IMR-90 (cell line): ENCODE measurements at regions not wholly inside any gene's neighbourhood (a gene's known extent, or its start where the extent isn't known, plus 50 kb on each side); places are given as distances from the start of the nearest gene placed in this dataset.

Experiments used
- ATAC-seq: fragments of 200-7000 bp; cut with Tn5 transposase; 2 replicates; pipeline ENCODE4 v1.9.1; 2020; ENCODE audit warnings: low read depth, mild to moderate bottlenecking, moderate library complexity
- BruUV-seq: library from RNA; stranded (reverse); fragments of 400-500 nt; replicated peaks from 2 replicates; lab custom pipeline; 2021; lab: Mats Ljungman, UMichigan
- CTCF ChIA-PET: fragments of 300-600 bp; formaldehyde crosslinking; extraction: SDS; loops from one replicate; lab custom pipeline; 2021; ENCODE audit warnings: antibody characterized with exemption; lab: Yijun Ruan, JAX
- POLR2A ChIA-PET: fragments of 300-600 bp; sonication (Branson Sonifier 250); formaldehyde crosslinking; loops from one replicate; lab custom pipeline; 2022; ENCODE audit warnings: antibody characterized with exemption; ENCODE audit not compliant: unreplicated experiment; lab: Charles Lee
- DNase-seq: peaks from one replicate; pipeline ENCODE4 v3.0.0; 2013
- H2AFZ ChIP-seq: replicated peaks from 2 replicates; pipeline ENCODE3; 2013; ENCODE audit warnings: low read length, mild to moderate bottlenecking; ENCODE audit not compliant: poor library complexity
- H2AK5ac ChIP-seq: 2 replicates; pipeline ENCODE4 v1.6.1; 2013; ENCODE audit warnings: low read depth, low read length, inconsistent platforms
- H2AK9ac ChIP-seq: replicated peaks from 2 replicates; pipeline ENCODE3; 2013; ENCODE audit warnings: mild to moderate bottlenecking, low read depth, low read length, moderate library complexity; ENCODE audit not compliant: poor library complexity
- H2BK120ac ChIP-seq: 2 replicates; pipeline ENCODE4 v1.6.1; 2013; ENCODE audit warnings: low read depth, low read length, inconsistent platforms
- H2BK15ac ChIP-seq: 3 replicates; pipeline ENCODE4 v1.6.1; 2013; ENCODE audit warnings: low read depth, low read length, inconsistent platforms
- H2BK20ac ChIP-seq: 2 replicates; pipeline ENCODE4 v1.6.1; 2013; ENCODE audit warnings: low read depth, mild to moderate bottlenecking, inconsistent platforms, low read length, moderate library complexity
- H2BK5ac ChIP-seq: 2 replicates; pipeline ENCODE4 v1.6.1; 2013; ENCODE audit warnings: mild to moderate bottlenecking, low read depth, low read length, inconsistent platforms; ENCODE audit not compliant: poor library complexity, severe bottlenecking
- H3K14ac ChIP-seq: replicated peaks from 2 replicates; pipeline ENCODE4 v1.6.1; 2013; ENCODE audit warnings: low read depth, low read length, inconsistent platforms
- H3K18ac ChIP-seq: 2 replicates; pipeline ENCODE4 v1.6.1; 2013; ENCODE audit warnings: low read depth, low read length, control low read depth
- H3K23ac ChIP-seq: 2 replicates; pipeline ENCODE4 v1.6.1; 2013; ENCODE audit warnings: low read depth, low read length, inconsistent platforms
- H3K27ac ChIP-seq: 2 replicates; pipeline ENCODE4 v1.5.1; 2013; ENCODE audit warnings: mild to moderate bottlenecking, control low read depth, low read length; ENCODE audit not compliant: insufficient read depth
- H3K27me3 ChIP-seq: 2 replicates; pipeline ENCODE4 v1.6.1; 2013; ENCODE audit warnings: low read length; ENCODE audit not compliant: control insufficient read depth, insufficient read depth
- H3K36me3 ChIP-seq: 2 replicates; pipeline ENCODE4 v1.6.1; 2013; ENCODE audit warnings: low read length, mixed read lengths; ENCODE audit not compliant: control insufficient read depth, insufficient read depth
- H3K4ac ChIP-seq: 2 replicates; pipeline ENCODE4 v1.6.1; 2013; ENCODE audit warnings: low read depth, low read length, inconsistent platforms
- H3K4me1 ChIP-seq: 2 replicates; pipeline ENCODE4 v1.6.1; 2013; ENCODE audit warnings: low read length, mixed read lengths; ENCODE audit not compliant: control insufficient read depth, insufficient read depth
- H3K4me2 ChIP-seq: 2 replicates; pipeline ENCODE4 v1.6.1; 2013; ENCODE audit warnings: low read depth, mild to moderate bottlenecking, control low read depth, low read length, moderate library complexity
- H3K4me3 ChIP-seq: 2 replicates; pipeline ENCODE4 v1.5.1; 2013; ENCODE audit warnings: low read depth, mild to moderate bottlenecking, control low read depth, low read length, moderate library complexity; ENCODE audit not compliant: insufficient read depth
- H3K56ac ChIP-seq: 2 replicates; pipeline ENCODE4 v1.6.1; 2013; ENCODE audit warnings: low read length, inconsistent platforms; ENCODE audit not compliant: insufficient read depth; ENCODE audit errors: extremely low read depth
- H3K79me1 ChIP-seq, 2 experiments: 2 replicates each; pipeline ENCODE4 v1.6.1; 2013; ENCODE audit warnings: low read length in 2 of 2, inconsistent platforms in 1 of 2, low read depth in 1 of 2
- H3K9ac ChIP-seq: 2 replicates; pipeline ENCODE4 v1.6.1; 2013; ENCODE audit warnings: low read depth, low read length, control low read depth
- H3K9me1 ChIP-seq: 2 replicates; pipeline ENCODE4 v1.6.1; 2013; ENCODE audit warnings: low read length, inconsistent platforms; ENCODE audit not compliant: insufficient read depth
- H3K9me3 ChIP-seq: 2 replicates; pipeline ENCODE4 v1.6.1; 2013; ENCODE audit warnings: low read length; ENCODE audit not compliant: control insufficient read depth, insufficient read depth
- H4K20me1 ChIP-seq: 2 replicates; pipeline ENCODE4 v1.6.1; 2013; ENCODE audit warnings: low read length, inconsistent platforms; ENCODE audit not compliant: insufficient read depth
- H4K5ac ChIP-seq: 2 replicates; pipeline ENCODE4 v1.6.1; 2013; ENCODE audit warnings: mild to moderate bottlenecking, low read depth, low read length, control low read depth
- H4K8ac ChIP-seq, 2 experiments: 2 replicates each; pipeline ENCODE4 v1.6.1; 2013; ENCODE audit warnings: low read depth in 2 of 2, low read length in 2 of 2, control low read depth in 1 of 2, inconsistent platforms in 1 of 2
- H4K91ac ChIP-seq: 2 replicates; pipeline ENCODE4 v1.6.1; 2013; ENCODE audit warnings: low read depth, low read length, inconsistent platforms; ENCODE audit not compliant: insufficient read depth
- CTCF ChIP-seq: conservative IDR thresholded peaks from 2 replicates; pipeline ENCODE4 v1.5.1; 2012; ENCODE audit warnings: mild to moderate bottlenecking, low read depth, low read length, improper control_type of control experiment
- ELK1 ChIP-seq: fragments of 150-350 bp; IDR thresholded peaks from 2 replicates; pipeline ENCODE4 v1.6.1; 2016; ENCODE audit warnings: low read depth, mild to moderate bottlenecking, low read length, moderate library complexity, borderline replicate concordance
- MAFK ChIP-seq: IDR thresholded peaks from 2 replicates; pipeline ENCODE4 v1.6.1; 2012; ENCODE audit warnings: low read depth, low read length, improper control_type of control experiment
- MAZ ChIP-seq: IDR thresholded peaks from 2 replicates; pipeline ENCODE4 v1.6.1; 2012; ENCODE audit warnings: low read depth, mild to moderate bottlenecking, low read length, improper control_type of control experiment, moderate library complexity, borderline replicate concordance
- MXI1 ChIP-seq: IDR thresholded peaks from 2 replicates; pipeline ENCODE4 v1.6.1; 2012; ENCODE audit warnings: low read depth, mild to moderate bottlenecking, low read length, moderate library complexity, borderline replicate concordance
- POLR2A ChIP-seq: IDR thresholded peaks from 2 replicates; pipeline ENCODE4 v1.6.1; 2012; ENCODE audit warnings: mild to moderate bottlenecking, low read depth, low read length
- RAD21 ChIP-seq: IDR thresholded peaks from 2 replicates; pipeline ENCODE4 v1.6.1; 2012; ENCODE audit warnings: low read length, improper control_type of control experiment
- RFX5 ChIP-seq: IDR thresholded peaks from 2 replicates; pipeline ENCODE4 v1.8.0; 2012; ENCODE audit warnings: low read depth, mild to moderate bottlenecking, low read length, moderate library complexity
- SMC3 ChIP-seq: fragments of 150-350 bp; IDR thresholded peaks from 2 replicates; pipeline ENCODE4 v1.6.1; 2016; ENCODE audit warnings: low read depth, mild to moderate bottlenecking, antibody characterized with exemption, low read length, moderate library complexity
- dilution Hi-C: fragments of 300-500 bp; cut with HindIII; formaldehyde crosslinking; loops from one replicate; pipeline ENCODE4 v1.14.3; 2018; ENCODE audit warnings: low sequenced_read_pairs; ENCODE audit not compliant: unreplicated experiment
- in situ Hi-C: fragments of 300-500 bp; cut with MboI; formaldehyde crosslinking; loops from 3 replicates; pipeline ENCODE4 v1.14.3; 2019; ENCODE audit warnings: low sequenced_read_pairs, inconsistent platforms, mixed read lengths
- intact Hi-C: fragments of 100-400 bp; cut with micrococcal nuclease; formaldehyde crosslinking; loops from 2 replicates; pipeline ENCODE4 v1.10.0; 2022

- ATAC-seq, result no peak
- Histone ChIP-seq H4K91ac (no peak overlapping the region), H3K79me1 (no peaks in the 10 kb centered on the region), H2AK9ac (no peak overlapping the region), H2BK20ac (no peak overlapping the region), H3K27ac (no peak overlapping the region), H2AK5ac (no peak overlapping the region), H2BK15ac (no peak overlapping the region), H3K9me1 (no peaks in the 10 kb centered on the region), H3K23ac (no peak overlapping the region), H4K8ac (no peak overlapping the region), H2AFZ (no peak overlapping the region), H3K4me1 (no peaks in the 10 kb centered on the region), H3K4me3 (no peak overlapping the region), H3K14ac (no peak overlapping the region), H3K56ac (no peak overlapping the region), H3K4ac (no peak overlapping the region), H4K5ac (no peak overlapping the region), H3K9ac (no peak overlapping the region), H3K27me3 (no peaks in the 10 kb centered on the region), H4K20me1 (no peaks in the 10 kb centered on the region), H2BK5ac (no peak overlapping the region), H3K18ac (no peak overlapping the region), H2BK120ac (no peak overlapping the region), H3K36me3 (no peaks in the 10 kb centered on the region), H3K4me2 (no peak overlapping the region), H3K9me3 (peaks cover 6% of the 10 kb centered on the region)
- ChIA-PET POLR2A (no interaction called here), CTCF (no interaction called here)
- dilution Hi-C loops (no loop called here), in situ Hi-C loops (no loop called here), intact Hi-C loops (no loop called here)
- TF ChIP-seq RAD21 (no peak), MAFK (no peak), MXI1 (no peak), ELK1 (no peak), POLR2A (no peak), MAZ (no peak), CTCF (no peak), SMC3 (no peak), RFX5 (no peak)
- DNase-seq, result no peak
- BruUV-seq, result no TSS peak
Measured at GRCh38 chr18:72458271-72458670, 85.9 kb downstream of the CBLN2 start.
